ENCODE measurements at regions not wholly inside any gene's neighbourhood (a gene's known extent, or its start where the extent isn't known, plus 50 kb on each side); places are given as distances from the start of the nearest gene placed in this dataset.

DNA sequence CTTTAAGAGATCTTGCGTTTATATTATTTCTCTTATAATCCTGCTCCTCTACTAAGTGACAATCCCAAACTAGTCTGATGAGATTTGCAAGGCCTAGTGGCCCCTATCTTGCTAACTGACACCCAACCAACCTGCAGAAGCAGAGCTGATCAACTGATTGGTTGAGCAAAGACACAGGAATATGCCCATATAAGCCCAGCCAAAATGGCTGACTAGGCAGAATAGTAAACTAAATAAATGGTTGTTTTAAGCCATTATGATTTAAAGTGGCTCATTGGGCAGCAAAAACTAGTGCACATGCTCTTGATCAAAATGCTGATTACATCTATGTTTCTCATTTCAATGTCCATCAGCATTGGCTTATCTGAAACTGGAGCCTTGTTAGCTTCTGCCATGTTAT, 238.0 kb upstream of the PDE4D start:
- intact Hi-C loops (cut with DNase I) = no loop called here
- Histone ChIP-seq H3K9me3 (no peaks in the 10 kb centered on the region), H3K4me3 (no peak overlapping the region), H3K27me3 (no peaks in the 10 kb centered on the region), H3K27ac (no peak overlapping the region), H3K36me3 (no peaks in the 10 kb centered on the region), H3K4me1 (no peaks in the 10 kb centered on the region)
- no peak for DNase-seq (ENCODE audit: extremely low spot score in 2 of 2)
- no peak for TF ChIP-seq POLR2A (IDR thresholded peaks at IDR 0.05)
- TF ChIP-seq, protein P1, sequence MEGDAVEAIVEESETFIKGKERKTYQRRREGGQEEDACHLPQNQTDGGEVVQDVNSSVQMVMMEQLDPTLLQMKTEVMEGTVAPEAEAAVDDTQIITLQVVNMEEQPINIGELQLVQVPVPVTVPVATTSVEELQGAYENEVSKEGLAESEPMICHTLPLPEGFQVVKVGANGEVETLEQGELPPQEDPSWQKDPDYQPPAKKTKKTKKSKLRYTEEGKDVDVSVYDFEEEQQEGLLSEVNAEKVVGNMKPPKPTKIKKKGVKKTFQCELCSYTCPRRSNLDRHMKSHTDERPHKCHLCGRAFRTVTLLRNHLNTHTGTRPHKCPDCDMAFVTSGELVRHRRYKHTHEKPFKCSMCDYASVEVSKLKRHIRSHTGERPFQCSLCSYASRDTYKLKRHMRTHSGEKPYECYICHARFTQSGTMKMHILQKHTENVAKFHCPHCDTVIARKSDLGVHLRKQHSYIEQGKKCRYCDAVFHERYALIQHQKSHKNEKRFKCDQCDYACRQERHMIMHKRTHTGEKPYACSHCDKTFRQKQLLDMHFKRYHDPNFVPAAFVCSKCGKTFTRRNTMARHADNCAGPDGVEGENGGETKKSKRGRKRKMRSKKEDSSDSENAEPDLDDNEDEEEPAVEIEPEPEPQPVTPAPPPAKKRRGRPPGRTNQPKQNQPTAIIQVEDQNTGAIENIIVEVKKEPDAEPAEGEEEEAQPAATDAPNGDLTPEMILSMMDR (IDR thresholded peaks at IDR 0.05) = no peak
- TF ChIP-seq POLR2AphosphoS5 (IDR thresholded peaks at IDR 0.05; ENCODE audit: insufficient read depth in 1 of 2, low read depth in 1 of 2) = no peak

DNA sequence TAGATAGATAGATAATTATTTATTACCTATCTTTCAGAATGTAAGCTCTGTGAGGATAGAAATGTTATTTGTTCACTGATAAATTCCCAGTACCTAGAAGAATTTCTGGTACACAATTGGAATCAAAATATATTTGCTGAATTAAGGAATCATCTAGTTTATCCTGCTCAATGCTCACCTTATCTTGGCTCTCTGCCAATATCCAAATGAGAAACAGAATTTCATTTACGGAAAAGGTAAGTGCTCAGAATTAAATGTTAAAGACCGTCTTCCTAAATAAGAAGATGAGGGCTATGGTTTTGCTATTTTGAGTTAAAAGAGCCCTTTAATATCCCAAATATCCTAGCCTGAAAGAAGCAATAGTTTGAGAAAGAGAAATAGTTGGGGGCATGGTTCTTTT, 232.1 kb upstream of the PDE4D start:
- H3K27me3 ChIP-seq = no peaks in the 10 kb centered on the region
- no peaks in the 10 kb centered on the region for H3K36me3 ChIP-seq
- H3K4me3 ChIP-seq = no peak overlapping the region
- no peaks in the 10 kb centered on the region for H3K9me3 ChIP-seq
- no peak overlapping the region for H3K27ac ChIP-seq
- no peak for DNase-seq (ENCODE audit: extremely low spot score in 2 of 2)
- no peaks in the 10 kb centered on the region for H3K4me1 ChIP-seq
- TF ChIP-seq, protein P1 (IDR thresholded peaks at IDR 0.05) = no peak
- TF ChIP-seq POLR2AphosphoS5 (IDR thresholded peaks at IDR 0.05; ENCODE audit: insufficient read depth in 1 of 2, low read depth in 1 of 2) = no peak
- TF ChIP-seq POLR2A (IDR thresholded peaks at IDR 0.05) = no peak
- intact Hi-C loops (cut with DNase I) = no loop called here

DNA sequence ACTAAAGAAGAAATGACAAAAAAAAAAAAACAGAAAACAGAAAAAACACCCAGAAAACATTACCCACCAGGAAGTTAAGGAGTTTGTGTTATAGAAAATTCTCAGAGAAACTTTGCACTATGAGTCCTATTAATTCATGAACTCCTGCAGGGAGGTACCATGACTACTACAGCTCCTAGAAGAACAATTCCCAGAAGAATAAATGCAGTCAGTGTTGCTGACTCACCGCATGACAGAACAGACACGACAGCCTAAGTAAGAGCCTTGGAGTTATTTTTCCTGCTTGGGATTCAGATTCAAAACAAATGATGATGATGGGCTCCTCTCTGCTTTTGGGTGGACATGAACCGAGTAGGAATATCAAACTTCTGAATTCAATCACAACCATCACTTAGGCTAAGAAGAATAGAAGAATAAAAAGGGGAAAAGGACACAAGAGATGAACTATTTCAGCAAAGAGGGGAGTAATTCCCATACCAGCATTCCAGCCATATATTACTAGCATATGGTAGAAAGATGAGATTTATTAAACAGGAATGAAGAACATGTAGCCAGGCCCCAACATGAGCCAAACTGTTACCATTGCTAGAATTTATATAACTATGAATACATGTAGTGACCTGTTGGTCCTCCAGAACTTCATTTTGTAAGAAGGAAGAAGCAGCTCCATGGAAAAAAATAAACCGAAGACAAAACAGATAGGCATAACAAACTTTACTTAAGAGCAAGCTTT, 209.6 kb upstream of the PDE4D start:
- TF ChIP-seq POLR2A (IDR thresholded peaks at IDR 0.05) (no peak), POLR2AphosphoS5 (IDR thresholded peaks at IDR 0.05; ENCODE audit: insufficient read depth in 1 of 2, low read depth in 1 of 2) (no peak)
- TF ChIP-seq, protein P1 (IDR thresholded peaks at IDR 0.05) = no peak
- no peak for DNase-seq (ENCODE audit: extremely low spot score in 2 of 2)
- H3K27me3 ChIP-seq = no peaks in the 10 kb centered on the region
- H3K4me3 ChIP-seq = no peak overlapping the region
- intact Hi-C loops (cut with DNase I) = no loop called here
- no peak overlapping the region for H3K27ac ChIP-seq
- no peaks in the 10 kb centered on the region for H3K4me1 ChIP-seq
- H3K36me3 ChIP-seq = no peaks in the 10 kb centered on the region
- no peaks in the 10 kb centered on the region for H3K9me3 ChIP-seq

DNA sequence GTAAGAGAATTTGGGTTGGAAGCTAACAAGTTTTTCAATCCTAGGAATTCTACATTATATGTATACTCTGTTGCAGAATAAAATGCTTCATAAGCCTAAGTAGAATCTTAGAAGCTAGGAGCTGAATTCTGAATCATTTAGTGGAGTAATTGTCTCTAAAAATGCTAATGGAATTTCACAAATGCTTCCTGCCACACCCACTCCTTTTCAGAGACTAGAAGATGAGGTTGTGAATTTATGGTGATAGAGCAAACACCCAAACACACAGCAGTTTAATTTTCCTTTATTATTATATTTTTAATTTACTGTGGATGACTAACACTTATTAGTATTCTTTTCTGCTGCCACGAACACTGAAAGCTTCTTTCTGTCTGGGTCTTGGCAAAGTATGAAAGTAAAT, 208.0 kb upstream of the PDE4D start:
- H3K36me3 ChIP-seq = no peaks in the 10 kb centered on the region
- H3K27me3 ChIP-seq = no peaks in the 10 kb centered on the region
- H3K27ac ChIP-seq = no peak overlapping the region
- intact Hi-C loops (cut with DNase I) = no loop called here
- H3K4me1 ChIP-seq = no peaks in the 10 kb centered on the region
- no peak overlapping the region for H3K4me3 ChIP-seq
- H3K9me3 ChIP-seq = no peaks in the 10 kb centered on the region
- no peak for DNase-seq (ENCODE audit: extremely low spot score in 2 of 2)
- TF ChIP-seq POLR2A (IDR thresholded peaks at IDR 0.05) = no peak
- TF ChIP-seq, protein P1 (IDR thresholded peaks at IDR 0.05) = no peak
- TF ChIP-seq POLR2AphosphoS5 (IDR thresholded peaks at IDR 0.05; ENCODE audit: insufficient read depth in 1 of 2, low read depth in 1 of 2) = no peak

DNA sequence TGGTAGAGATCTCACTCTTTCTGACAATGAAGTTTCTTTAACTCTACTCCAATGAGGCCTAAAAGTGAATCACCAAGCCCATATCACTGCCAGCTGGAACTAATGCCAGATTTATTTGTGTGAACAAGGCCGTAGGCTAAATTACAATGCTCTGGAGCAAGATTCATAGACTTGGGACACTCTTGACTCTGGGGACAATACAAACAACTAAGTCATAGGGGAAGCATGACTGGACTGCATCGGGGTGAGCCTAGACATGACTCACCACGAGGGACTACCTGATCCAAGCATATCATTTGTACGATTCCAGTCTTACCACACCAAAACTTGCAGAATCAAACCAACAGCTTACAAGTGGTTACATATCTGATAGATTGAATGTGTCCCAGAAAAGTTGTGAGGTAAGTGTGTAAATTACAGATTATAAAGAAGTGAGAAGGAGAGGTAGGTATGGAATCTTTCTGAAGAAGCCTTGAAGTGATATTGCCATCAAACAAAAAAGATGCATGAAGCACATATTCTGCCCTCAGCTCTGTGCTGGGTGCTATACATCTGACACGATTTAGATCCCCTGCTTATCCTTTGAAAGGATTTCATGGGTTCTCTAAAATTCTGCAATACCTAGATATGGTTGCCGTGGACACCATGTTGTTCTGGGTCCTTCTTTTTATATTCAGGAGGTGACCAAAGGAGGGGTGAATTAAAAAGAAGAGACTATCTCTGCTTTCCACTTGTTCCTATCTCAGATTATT, 199.3 kb upstream of the PDE4D start:
- DNase-seq (ENCODE audit: extremely low spot score in 2 of 2) = no peak
- Histone ChIP-seq H3K27me3 (no peaks in the 10 kb centered on the region), H3K4me3 (no peak overlapping the region), H3K27ac (no peak overlapping the region), H3K36me3 (no peaks in the 10 kb centered on the region), H3K4me1 (no peaks in the 10 kb centered on the region), H3K9me3 (no peaks in the 10 kb centered on the region)
- intact Hi-C loops (cut with DNase I) = no loop called here
- TF ChIP-seq POLR2AphosphoS5 (IDR thresholded peaks at IDR 0.05; ENCODE audit: insufficient read depth in 1 of 2, low read depth in 1 of 2) (no peak), POLR2A (IDR thresholded peaks at IDR 0.05) (no peak)
- TF ChIP-seq, protein P1 (IDR thresholded peaks at IDR 0.05) = no peak
